Gastrocnemius medialis (tissue), 4 donors: ENCODE measurements at regions not wholly inside any gene's neighbourhood (a gene's known extent, or its start where the extent isn't known, plus 50 kb on each side); places are given as distances from the start of the nearest gene placed in this dataset.

Experiments
- CTCF ChIP-seq, 5 experiments: fragments of 450-650 bp in 3 of 5; fragments of 200-600 bp in 2 of 5; sonication (generic) in 2 of 5; IDR thresholded peaks in 4 of 5; conservative IDR thresholded peaks in 1 of 5; 1 replicate in 4 of 5; 2 replicates in 1 of 5; pipeline ENCODE4 v1.5.1; 2016 to 2019; ENCODE audit warnings: antibody characterized with exemption in 5 of 5, mild to moderate bottlenecking in 3 of 5, moderate library complexity in 3 of 5
- POLR2A ChIP-seq, 2 donors: fragments of 450-650 bp; IDR thresholded peaks; one replicate each; pipeline ENCODE4 v1.6.1; 2017; ENCODE audit warnings: antibody characterized with exemption in 2 of 2, mild to moderate bottlenecking in 2 of 2, moderate library complexity in 2 of 2

GRCh38 chr22:44442186-44442815 is 55.7 kb downstream of the RTL6 start:
- TF ChIP-seq CTCF (IDR thresholded peaks at IDR 0.05 in 4 of 5, conservative IDR thresholded peaks at IDR 0.05 in 1 of 5) (no peak), POLR2A (IDR thresholded peaks at IDR 0.05) (no peak)
